ENCODE measurements at regions not wholly inside any gene's neighbourhood (a gene's known extent, or its start where the extent isn't known, plus 50 kb on each side); places are given as distances from the start of the nearest gene placed in this dataset.

- TF ChIP-seq, protein P1, sequence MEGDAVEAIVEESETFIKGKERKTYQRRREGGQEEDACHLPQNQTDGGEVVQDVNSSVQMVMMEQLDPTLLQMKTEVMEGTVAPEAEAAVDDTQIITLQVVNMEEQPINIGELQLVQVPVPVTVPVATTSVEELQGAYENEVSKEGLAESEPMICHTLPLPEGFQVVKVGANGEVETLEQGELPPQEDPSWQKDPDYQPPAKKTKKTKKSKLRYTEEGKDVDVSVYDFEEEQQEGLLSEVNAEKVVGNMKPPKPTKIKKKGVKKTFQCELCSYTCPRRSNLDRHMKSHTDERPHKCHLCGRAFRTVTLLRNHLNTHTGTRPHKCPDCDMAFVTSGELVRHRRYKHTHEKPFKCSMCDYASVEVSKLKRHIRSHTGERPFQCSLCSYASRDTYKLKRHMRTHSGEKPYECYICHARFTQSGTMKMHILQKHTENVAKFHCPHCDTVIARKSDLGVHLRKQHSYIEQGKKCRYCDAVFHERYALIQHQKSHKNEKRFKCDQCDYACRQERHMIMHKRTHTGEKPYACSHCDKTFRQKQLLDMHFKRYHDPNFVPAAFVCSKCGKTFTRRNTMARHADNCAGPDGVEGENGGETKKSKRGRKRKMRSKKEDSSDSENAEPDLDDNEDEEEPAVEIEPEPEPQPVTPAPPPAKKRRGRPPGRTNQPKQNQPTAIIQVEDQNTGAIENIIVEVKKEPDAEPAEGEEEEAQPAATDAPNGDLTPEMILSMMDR (IDR thresholded peaks at IDR 0.05; ENCODE audit: low read depth, low read length, missing control alignments): no peak
- no peak for DNase-seq (ENCODE audit: extremely low read depth, low read depth)
- H3K4me3 ChIP-seq (replicated peaks; ENCODE audit: low read depth, low read length): no peak overlapping the region
Observed at GRCh38 chr10:78321500-78321899, 287.8 kb downstream of the RPS24 start.

- H3K4me3 ChIP-seq (replicated peaks; ENCODE audit: low read depth, low read length): no peak overlapping the region
- TF ChIP-seq, protein P1 (IDR thresholded peaks at IDR 0.05; ENCODE audit: low read depth, low read length, missing control alignments): no peak
- no peak for DNase-seq (ENCODE audit: extremely low read depth, low read depth)
Observed at GRCh38 chr10:78326372-78326771, 292.7 kb downstream of the RPS24 start.

GRCh38 chr10:78327778-78328591, 294.3 kb downstream of the RPS24 start:
- TF ChIP-seq, protein P1 (IDR thresholded peaks at IDR 0.05; ENCODE audit: low read depth, low read length, missing control alignments): no peak
- no peak for DNase-seq (ENCODE audit: extremely low read depth, low read depth)
- H3K4me3 ChIP-seq (replicated peaks; ENCODE audit: low read depth, low read length): no peak overlapping the region

GRCh38 chr10:78328592-78329404, 295.1 kb downstream of the RPS24 start:
- TF ChIP-seq, protein P1 (IDR thresholded peaks at IDR 0.05; ENCODE audit: low read depth, low read length, missing control alignments): no peak
- H3K4me3 ChIP-seq (replicated peaks; ENCODE audit: low read depth, low read length): no peak overlapping the region
- DNase-seq (ENCODE audit: extremely low read depth, low read depth): no peak

DNA sequence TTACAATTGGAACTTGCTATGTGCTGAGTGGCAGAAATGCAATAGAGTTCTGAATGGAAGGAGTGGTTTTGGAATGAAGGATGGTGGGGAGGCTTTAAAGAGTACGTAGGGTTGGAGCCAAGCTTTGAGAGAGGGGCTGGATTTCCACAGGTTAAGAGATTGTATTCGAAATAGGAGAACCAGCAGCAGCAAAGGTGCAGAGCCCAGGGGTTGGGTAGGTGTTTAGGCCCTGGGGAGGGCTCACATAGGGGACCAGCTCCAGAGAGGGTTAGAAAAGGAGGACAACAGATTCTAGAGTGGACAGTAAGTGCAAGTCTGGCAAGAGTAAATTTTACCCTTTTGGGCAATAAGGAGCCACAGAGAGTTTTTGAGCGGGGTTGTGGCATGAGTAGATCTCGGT, 297.2 kb downstream of the RPS24 start:
- DNase-seq (ENCODE audit: extremely low read depth, low read depth): no peak
- TF ChIP-seq, protein P1 (IDR thresholded peaks at IDR 0.05; ENCODE audit: low read depth, low read length, missing control alignments): no peak
- no peak overlapping the region for H3K4me3 ChIP-seq (replicated peaks; ENCODE audit: low read depth, low read length)

DNA sequence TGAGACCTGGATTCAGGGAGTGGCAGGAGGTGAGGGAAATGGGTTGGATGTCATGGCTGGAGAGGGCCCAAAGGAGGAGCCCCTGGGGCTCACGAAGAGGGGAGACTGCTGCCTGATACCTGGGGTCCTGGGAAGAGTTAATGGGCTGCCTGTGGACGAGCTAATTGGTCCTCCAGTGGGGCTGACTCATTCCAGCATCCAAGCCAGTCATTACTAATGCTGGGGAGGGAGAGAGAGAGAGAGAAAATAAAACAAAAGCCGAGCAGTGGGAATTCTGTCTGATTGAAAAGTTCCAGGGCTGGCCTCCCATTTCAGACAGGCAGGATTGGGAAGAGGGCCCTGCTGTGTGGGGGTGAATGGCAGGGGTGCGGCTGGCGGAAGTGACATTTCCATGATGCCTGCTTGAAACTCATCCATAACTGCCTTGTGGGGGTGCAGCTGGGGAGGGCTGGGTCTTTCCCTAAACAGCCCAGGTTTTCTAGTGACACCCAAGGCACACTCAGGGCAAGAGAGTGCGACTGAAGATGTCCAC, 297.8 kb downstream of the RPS24 start:
- TF ChIP-seq, protein P1 (IDR thresholded peaks at IDR 0.05; ENCODE audit: low read depth, low read length, missing control alignments): no peak
- no peak for DNase-seq (ENCODE audit: extremely low read depth, low read depth)
- no peak overlapping the region for H3K4me3 ChIP-seq (replicated peaks; ENCODE audit: low read depth, low read length)
